GM12874 (cell line): ENCODE measurements at regions not wholly inside any gene's neighbourhood (a gene's known extent, or its start where the extent isn't known, plus 50 kb on each side); places are given as distances from the start of the nearest gene placed in this dataset.

Experiments used
- CTCF ChIP-seq: IDR thresholded peaks from 2 replicates; pipeline ENCODE4 v1.5.1; 2011; ENCODE audit warnings: low read depth, mild to moderate bottlenecking, control low read depth, low read length, moderate library complexity; ENCODE audit not compliant: insufficient read depth

GRCh38 chr2:217026161-217026560 lies 166.3 kb upstream of the TNP1 start:
- no peak for TF ChIP-seq CTCF

- no peak for TF ChIP-seq CTCF
Observed at GRCh38 chr2:217023611-217024010, 163.7 kb upstream of the TNP1 start.

- no peak for TF ChIP-seq CTCF
Observed at GRCh38 chr2:217017456-217018252, 157.8 kb upstream of the TNP1 start.

GRCh38 chr2:217016796-217017419 lies 157.0 kb upstream of the TNP1 start:
- no peak for TF ChIP-seq CTCF

- TF ChIP-seq CTCF: no peak
Observed at GRCh38 chr2:217014328-217015105, 154.7 kb upstream of the TNP1 start.

- TF ChIP-seq CTCF: no peak
Observed at GRCh38 chr2:217013926-217014325, 154.1 kb upstream of the TNP1 start.

- TF ChIP-seq CTCF: no peak
Observed at GRCh38 chr2:217011576-217011975, 151.7 kb upstream of the TNP1 start.
